DND-41 (cell line): ENCODE measurements at regions not wholly inside any gene's neighbourhood (a gene's known extent, or its start where the extent isn't known, plus 50 kb on each side); places are given as distances from the start of the nearest gene placed in this dataset.

Experiments
- ATAC-seq: fragments of 200-7000 bp; cut with Tn5 transposase; 3 replicates; pipeline ENCODE4 v1.9.1; 2021; ENCODE audit warnings: low read depth; ENCODE audit not compliant: insufficient read depth
- DNase-seq: peaks from one replicate; pipeline ENCODE4 v3.0.0-alpha.2; 2020
- H2AFZ ChIP-seq: 2 replicates; pipeline ENCODE4 v1.6.0; 2012; ENCODE audit warnings: low read depth, low read length
- H3K27ac ChIP-seq: 2 replicates; pipeline ENCODE4 v1.5.1; 2012; ENCODE audit warnings: low read length, inconsistent platforms
- H3K27me3 ChIP-seq: fragments of 200-600 bp; sonication (generic); 2 replicates; pipeline ENCODE4 v1.6.0; 2012; ENCODE audit warnings: low read length, mild to moderate bottlenecking, inconsistent platforms; ENCODE audit not compliant: insufficient read depth, poor library complexity
- H3K36me3 ChIP-seq: 2 replicates; pipeline ENCODE4 v1.5.1; 2012; ENCODE audit warnings: low read length, inconsistent platforms; ENCODE audit not compliant: insufficient read depth
- H3K4me1 ChIP-seq: 2 replicates; pipeline ENCODE4 v1.5.1; 2012; ENCODE audit warnings: mild to moderate bottlenecking, low read length; ENCODE audit not compliant: insufficient read depth
- H3K4me2 ChIP-seq: 2 replicates; pipeline ENCODE4 v1.6.0; 2012; ENCODE audit warnings: mild to moderate bottlenecking, moderate library complexity, low read length, inconsistent platforms; ENCODE audit not compliant: insufficient read depth
- H3K4me3 ChIP-seq, 2 experiments: fragments of 200-600 bp in 1 of 2; shearing (Covaris generic) in 1 of 2; 2 replicates each; pipeline ENCODE4 v1.5.1; 2012 to 2016; ENCODE audit warnings: inconsistent platforms in 2 of 2, low read length in 2 of 2, mild to moderate bottlenecking in 2 of 2, low read depth in 1 of 2, moderate library complexity in 1 of 2
- H3K79me2 ChIP-seq: 2 replicates; pipeline ENCODE4 v1.6.0; 2012; ENCODE audit warnings: low read length, inconsistent platforms; ENCODE audit not compliant: insufficient read depth
- H3K9ac ChIP-seq: 2 replicates; pipeline ENCODE4 v1.6.0; 2012; ENCODE audit warnings: low read depth, mild to moderate bottlenecking, inconsistent platforms, low read length, moderate library complexity
- H3K9me3 ChIP-seq: 2 replicates; pipeline ENCODE4 v1.5.1; 2012; ENCODE audit warnings: low read length, moderate library complexity, mild to moderate bottlenecking, inconsistent platforms; ENCODE audit not compliant: insufficient read depth, severe bottlenecking
- H4K20me1 ChIP-seq: 2 replicates; pipeline ENCODE4 v1.6.0; 2012; ENCODE audit warnings: low read length; ENCODE audit not compliant: insufficient read depth
- CTCF ChIP-seq: IDR thresholded peaks from 2 replicates; pipeline ENCODE4 v1.5.1; 2012; ENCODE audit warnings: borderline replicate concordance, low read length, moderate library complexity, mild to moderate bottlenecking; ENCODE audit not compliant: poor library complexity, severe bottlenecking; ENCODE audit errors: extremely low read depth
- EZH2 ChIP-seq: IDR thresholded peaks from 3 replicates; pipeline ENCODE4 v1.6.1; 2012; ENCODE audit warnings: borderline replicate concordance, low read depth, mild to moderate bottlenecking, moderate library complexity, low read length, inconsistent platforms; ENCODE audit not compliant: severe bottlenecking

DNA sequence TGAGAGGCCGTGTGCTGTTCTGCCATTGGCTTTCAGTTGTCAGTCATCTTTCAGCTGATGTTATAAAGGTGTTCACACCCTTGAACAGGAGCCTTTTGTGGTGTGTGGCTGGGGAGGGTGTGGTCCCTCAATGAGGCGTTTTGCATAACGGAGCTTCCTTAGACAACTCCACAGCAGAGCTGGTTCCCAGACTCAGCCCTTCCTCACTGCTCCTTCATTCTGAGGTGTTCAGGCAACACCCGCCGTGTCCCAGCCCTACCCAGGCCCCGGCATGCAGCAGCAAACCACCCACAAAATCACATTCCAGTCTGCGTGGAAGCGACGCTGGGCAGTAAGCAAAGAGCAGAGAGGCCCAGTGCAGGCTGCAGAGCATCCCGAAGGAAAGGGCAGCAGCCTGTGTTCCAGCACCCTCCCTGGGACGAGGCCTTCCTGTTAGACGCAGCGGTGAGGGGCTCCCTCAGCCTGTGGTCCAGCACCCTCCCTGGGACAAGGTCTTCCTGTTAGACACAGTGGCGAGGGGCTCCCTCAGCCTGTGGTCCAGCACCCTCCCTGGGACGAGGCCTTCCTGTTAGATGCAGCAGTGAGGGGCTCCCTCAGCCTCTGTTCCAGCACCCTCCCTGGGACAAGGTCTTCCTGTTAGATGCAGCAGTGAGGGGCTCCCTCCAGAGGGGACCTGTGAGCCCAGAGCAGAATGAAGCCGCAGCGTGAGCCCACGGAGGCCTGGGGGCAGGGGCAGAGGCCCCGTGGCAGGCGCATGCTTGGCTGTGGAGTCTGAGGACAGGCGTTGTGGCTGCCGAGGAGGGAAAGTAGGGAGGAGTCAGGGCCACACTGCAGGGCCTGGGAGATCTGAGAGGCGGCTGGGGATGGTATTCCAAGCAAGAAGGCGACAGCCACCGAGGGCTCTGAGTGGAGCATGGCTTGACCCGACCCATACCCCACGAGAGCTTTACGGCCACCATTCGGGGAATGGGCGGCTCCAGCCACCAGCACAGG, 201.8 kb upstream of the HDAC4 start:
- ATAC-seq (peak; percentile 79), DNase-seq (peak; percentile 63)
- Histone ChIP-seq H3K4me3 (no peak overlapping the region), H3K79me2 (no peaks in the 10 kb centered on the region), H4K20me1 (no peaks in the 10 kb centered on the region), H3K27me3 (no peaks in the 10 kb centered on the region), H2AFZ (peak overlapping the region; percentile 40), H3K4me2 (no peak overlapping the region), H3K9me3 (no peaks in the 10 kb centered on the region), H3K27ac (peak overlapping the region; percentile 81), H3K4me1 (peaks cover 54% of the 10 kb centered on the region), H3K36me3 (no peaks in the 10 kb centered on the region), H3K9ac (peak overlapping the region; percentile 30)
- TF ChIP-seq CTCF (peak; percentile 61), EZH2 (no peak)

- Histone ChIP-seq H3K27me3 (no peaks in the 10 kb centered on the region), H3K9me3 (no peaks in the 10 kb centered on the region), H3K9ac (peak overlapping the region; percentile 30; the same call in 1 of the 2 replicates), H3K4me1 (peaks cover 54% of the 10 kb centered on the region), H2AFZ (no peak overlapping the region), H3K4me3 (no peak overlapping the region), H3K27ac (peak overlapping the region; percentile 81), H4K20me1 (no peaks in the 10 kb centered on the region), H3K4me2 (no peak overlapping the region), H3K36me3 (no peaks in the 10 kb centered on the region), H3K79me2 (no peaks in the 10 kb centered on the region)
- TF ChIP-seq EZH2, result no peak
- no peak for TF ChIP-seq CTCF
- DNase-seq (no peak), ATAC-seq (no peak)
Observed at GRCh38 chr2:239601880-239602279, 201.1 kb upstream of the HDAC4 start.

DNA sequence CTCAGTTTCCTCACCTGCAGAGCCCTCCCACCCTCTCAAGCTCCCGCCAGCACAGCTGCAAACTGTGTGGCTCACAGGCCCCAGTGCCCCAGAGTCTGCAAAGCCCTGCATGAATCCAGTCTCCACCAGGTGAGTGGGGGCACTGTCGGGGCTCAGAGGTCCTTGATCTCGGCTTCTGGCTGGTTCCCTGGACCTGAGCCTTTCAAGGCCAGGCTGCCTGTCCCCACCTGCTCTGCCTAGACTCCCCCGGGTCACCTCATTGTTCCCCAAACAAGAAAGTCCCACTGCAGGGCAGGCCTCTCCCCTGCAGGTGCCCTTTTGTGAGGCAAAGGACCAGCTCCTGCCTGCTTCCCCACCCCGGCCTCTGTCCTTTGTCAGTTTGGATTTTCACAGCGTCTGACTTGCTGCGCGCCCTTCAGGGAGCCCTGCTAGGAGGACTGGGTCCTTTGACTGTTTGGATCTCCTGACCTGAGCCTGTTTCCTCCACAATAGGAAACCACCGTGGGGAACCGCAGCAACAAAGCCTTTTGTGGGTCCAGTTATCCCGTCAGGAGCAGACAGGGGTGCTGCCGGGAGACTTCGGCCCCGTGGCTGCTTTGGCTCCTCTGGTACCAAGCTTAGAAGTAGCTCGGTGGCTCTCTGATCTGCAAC, 200.5 kb upstream of the HDAC4 start:
- H3K4me1 ChIP-seq, result peaks cover 52% of the 10 kb centered on the region
- ATAC-seq (no peak), DNase-seq (peak; percentile 11)
- H3K4me3 ChIP-seq, result no peak overlapping the region
- no peaks in the 10 kb centered on the region for H3K36me3 ChIP-seq
- H3K4me2 ChIP-seq, result no peak overlapping the region
- no peak overlapping the region for H2AFZ ChIP-seq
- H3K9ac ChIP-seq, result no peak overlapping the region; the same call in 1 of the 2 replicates
- H3K79me2 ChIP-seq, result no peaks in the 10 kb centered on the region
- no peak for TF ChIP-seq EZH2
- no peaks in the 10 kb centered on the region for H3K9me3 ChIP-seq
- H3K27me3 ChIP-seq, result no peaks in the 10 kb centered on the region
- H3K27ac ChIP-seq, result peak overlapping the region; percentile 81
- no peaks in the 10 kb centered on the region for H4K20me1 ChIP-seq

GRCh38 chr2:239600650-239601049, 199.8 kb upstream of the HDAC4 start:
- no peaks in the 10 kb centered on the region for H3K9me3 ChIP-seq
- DNase-seq, result peak; percentile 4
- no peaks in the 10 kb centered on the region for H3K79me2 ChIP-seq
- no peak overlapping the region for H3K9ac ChIP-seq
- H4K20me1 ChIP-seq, result no peaks in the 10 kb centered on the region
- 0 out of 2 replicates have a peak overlapping the region, but pooled peaks have one; percentile 81 for H3K27ac ChIP-seq
- no peak overlapping the region for H3K4me2 ChIP-seq
- H2AFZ ChIP-seq, result no peak overlapping the region
- TF ChIP-seq CTCF (no peak), EZH2 (no peak)
- H3K4me1 ChIP-seq, result peaks cover 45% of the 10 kb centered on the region
- no peak for ATAC-seq
- no peaks in the 10 kb centered on the region for H3K36me3 ChIP-seq
- H3K27me3 ChIP-seq, result no peaks in the 10 kb centered on the region
- no peak overlapping the region for H3K4me3 ChIP-seq
